Effector memory CD8-positive, alpha-beta T cell (primary cell): ENCODE measurements at regions not wholly inside any gene's neighbourhood (a gene's known extent, or its start where the extent isn't known, plus 50 kb on each side); places are given as distances from the start of the nearest gene placed in this dataset.

Experiments used
- ATAC-seq: fragments of 150-1000 bp; cut with Tn5 transposase; replicated peaks from 2 replicates; pipeline ENCODE4 v1.10.0; 2021; ENCODE audit warnings: mild to moderate bottlenecking, moderate library complexity
- DNase-seq, 3 experiments: peaks; one replicate each; pipeline ENCODE4 v3.0.0; 2021
- H3K27ac Mint-ChIP-seq, 2 donors: one replicate each; pipeline ENCODE4 v1.8.0; 2022; ENCODE audit warnings: mild to moderate bottlenecking in 2 of 2, mixed read lengths in 2 of 2, moderate library complexity in 2 of 2
- H3K27me3 Mint-ChIP-seq, 2 donors: one replicate each; pipeline ENCODE4 v1.8.0; 2022; ENCODE audit warnings: mixed read lengths in 2 of 2
- H3K36me3 Mint-ChIP-seq: one replicate; pipeline ENCODE4 v1.8.0; 2022; ENCODE audit warnings: mild to moderate bottlenecking, moderate library complexity, mixed read lengths; ENCODE audit not compliant: insufficient read depth
- H3K4me1 Mint-ChIP-seq, 2 donors: one replicate each; pipeline ENCODE4 v1.8.0; 2022; ENCODE audit warnings: low read depth in 2 of 2, mixed read lengths in 2 of 2
- H3K4me3 Mint-ChIP-seq, 2 donors: one replicate each; pipeline ENCODE4 v1.8.0; 2022; ENCODE audit warnings: mild to moderate bottlenecking in 2 of 2, mixed read lengths in 2 of 2, moderate library complexity in 2 of 2
- H3K9me3 Mint-ChIP-seq, 2 donors: one replicate each; pipeline ENCODE4 v1.8.0; 2022; ENCODE audit warnings: mixed read lengths in 2 of 2

GRCh38 chr14:87434680-87435079 lies 558.3 kb downstream of the GALC start:
- Mint-ChIP-seq H3K27me3 (no peaks in the 10 kb centered on the region), H3K4me1 (no peaks in the 10 kb centered on the region), H3K27ac (no peak overlapping the region), H3K9me3 (peaks cover 6% of the 10 kb centered on the region in 2 donors), H3K4me3 (no peak overlapping the region), H3K36me3 (no peaks in the 10 kb centered on the region)
- ATAC-seq = no peak
- no peak for DNase-seq

DNA sequence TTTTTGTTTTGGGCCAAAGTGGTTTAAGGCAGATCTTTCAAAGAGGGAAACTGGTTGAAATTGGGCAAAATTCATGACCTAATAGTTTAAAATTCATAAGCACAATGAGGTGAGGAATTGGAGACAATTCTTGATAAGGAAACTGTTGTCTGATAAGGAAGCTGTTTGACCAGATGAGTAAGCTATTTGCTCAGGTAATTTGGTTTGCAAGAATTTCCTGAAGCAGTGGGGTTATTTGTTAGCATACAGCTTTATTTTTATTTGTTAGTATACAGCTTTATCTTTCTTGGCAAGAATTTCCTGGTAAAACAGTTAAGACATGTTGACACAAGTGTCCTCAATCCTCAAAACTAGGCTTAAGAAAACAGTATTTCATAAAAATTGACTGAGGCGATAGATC lies 559.0 kb downstream of the GALC start:
- Mint-ChIP-seq H3K9me3 (peaks cover 6% of the 10 kb centered on the region in 2 donors), H3K4me1 (no peaks in the 10 kb centered on the region), H3K4me3 (no peak overlapping the region), H3K36me3 (no peaks in the 10 kb centered on the region), H3K27me3 (no peaks in the 10 kb centered on the region), H3K27ac (no peak overlapping the region)
- no peak for ATAC-seq
- no peak for DNase-seq

DNA sequence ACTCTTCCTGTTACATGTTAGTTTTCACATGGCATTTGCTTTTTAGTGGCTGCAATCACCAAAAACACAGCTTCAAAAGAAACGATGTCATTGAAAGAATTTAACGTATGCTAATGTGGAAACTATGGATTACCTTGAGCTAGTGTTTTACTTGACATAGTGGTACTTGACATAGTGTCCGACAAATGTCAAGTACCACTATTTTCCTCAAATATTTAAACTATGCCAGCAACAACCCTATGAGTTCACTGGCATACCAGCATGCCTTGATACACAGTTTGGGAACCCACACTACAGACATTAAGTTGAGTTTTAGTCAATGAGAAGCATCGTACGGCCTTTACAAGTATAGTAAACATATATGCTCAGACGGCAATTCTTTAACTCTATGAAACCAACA lies 560.3 kb downstream of the GALC start:
- ATAC-seq = no peak
- peaks cover 1 to 6% of the 10 kb centered on the region in 2 donors for H3K9me3 Mint-ChIP-seq
- H3K27ac Mint-ChIP-seq = no peak overlapping the region
- no peaks in the 10 kb centered on the region for H3K36me3 Mint-ChIP-seq
- H3K27me3 Mint-ChIP-seq = no peaks in the 10 kb centered on the region
- no peaks in the 10 kb centered on the region for H3K4me1 Mint-ChIP-seq
- no peak for DNase-seq
- no peak overlapping the region for H3K4me3 Mint-ChIP-seq

GRCh38 chr14:87430810-87431209 lies 562.2 kb downstream of the GALC start:
- ATAC-seq (no peak), DNase-seq (no peak)
- Mint-ChIP-seq H3K4me3 (no peak overlapping the region), H3K27me3 (no peaks in the 10 kb centered on the region), H3K4me1 (no peaks in the 10 kb centered on the region), H3K9me3 (peaks cover 1 to 6% of the 10 kb centered on the region in 2 donors), H3K27ac (no peak overlapping the region), H3K36me3 (no peaks in the 10 kb centered on the region)

DNA sequence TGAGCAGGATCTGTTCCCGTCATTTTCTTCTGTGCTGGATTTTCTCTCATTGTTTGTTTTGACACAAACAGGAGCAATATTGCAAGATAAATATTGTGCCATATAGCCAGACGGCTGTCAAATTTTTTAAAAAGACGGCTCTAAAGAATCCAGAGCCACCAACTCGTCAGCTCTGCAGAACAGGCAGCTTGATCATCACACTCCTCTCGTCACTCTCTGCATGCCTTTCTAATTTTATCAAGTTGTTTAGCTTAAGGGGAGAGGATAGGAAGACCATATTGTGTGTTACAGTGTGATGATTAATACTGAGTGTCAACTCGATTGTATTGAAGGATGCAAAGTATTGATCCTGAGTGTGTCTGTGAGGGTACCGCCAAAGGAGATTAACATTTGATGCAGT lies 562.8 kb downstream of the GALC start:
- no peak for ATAC-seq
- no peak for DNase-seq
- Mint-ChIP-seq H3K27me3 (no peaks in the 10 kb centered on the region), H3K4me3 (no peak overlapping the region), H3K9me3 (peaks cover 1 to 6% of the 10 kb centered on the region in 2 donors), H3K4me1 (no peaks in the 10 kb centered on the region), H3K36me3 (no peaks in the 10 kb centered on the region), H3K27ac (no peak overlapping the region)

DNA sequence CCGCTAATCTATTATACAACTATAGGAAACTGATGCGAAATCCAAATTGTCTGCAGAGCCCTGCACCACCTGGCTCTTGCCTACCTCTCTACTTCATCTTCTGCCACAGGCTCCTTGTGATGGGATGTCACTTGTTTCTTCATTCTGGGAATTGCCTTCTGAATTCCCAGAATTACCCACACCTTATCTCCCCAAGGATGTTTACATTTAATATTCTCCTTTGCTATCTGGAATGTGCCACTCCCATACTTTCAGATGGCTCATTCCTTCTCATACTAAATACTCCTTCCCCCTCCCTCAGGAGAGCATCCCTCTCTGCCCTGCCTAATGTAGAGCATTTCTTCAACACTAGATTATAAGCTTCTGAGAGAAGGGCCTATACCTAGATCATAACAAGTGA lies 573.1 kb downstream of the GALC start:
- H3K4me1 Mint-ChIP-seq = no peaks in the 10 kb centered on the region
- no peak overlapping the region for H3K4me3 Mint-ChIP-seq
- peaks cover 8 to 14% of the 10 kb centered on the region in 2 donors for H3K9me3 Mint-ChIP-seq
- H3K27ac Mint-ChIP-seq = no peak overlapping the region
- H3K36me3 Mint-ChIP-seq = no peaks in the 10 kb centered on the region
- DNase-seq = no peak
- H3K27me3 Mint-ChIP-seq = no peaks in the 10 kb centered on the region
- ATAC-seq = no peak

DNA sequence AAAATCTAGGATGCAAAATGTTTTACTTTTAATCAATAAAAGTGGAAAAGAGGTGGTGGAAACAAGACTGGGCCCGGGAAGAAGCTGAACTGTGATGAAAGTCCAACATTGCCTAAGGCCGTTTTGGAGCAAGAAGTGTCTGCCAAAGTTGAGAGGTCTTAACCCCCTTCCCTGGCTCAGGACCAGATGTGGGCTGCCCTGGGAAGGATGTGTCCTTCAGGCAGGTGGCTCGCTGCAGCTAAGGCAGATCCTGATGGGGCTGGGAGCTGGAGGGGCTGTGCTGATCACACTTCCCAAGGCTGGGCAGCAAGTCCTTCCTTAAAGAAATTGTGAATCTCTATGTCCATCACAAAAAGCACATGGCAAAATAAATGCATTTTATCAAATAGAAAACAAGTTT lies 581.6 kb downstream of the GALC start:
- Mint-ChIP-seq H3K27ac (no peak overlapping the region), H3K36me3 (no peaks in the 10 kb centered on the region), H3K4me1 (no peaks in the 10 kb centered on the region), H3K9me3 (peaks cover 3% of the 10 kb centered on the region in 2 donors), H3K4me3 (no peak overlapping the region), H3K27me3 (no peaks in the 10 kb centered on the region)
- DNase-seq (no peak), ATAC-seq (no peak)

GRCh38 chr14:87409393-87409792 lies 583.6 kb downstream of the GALC start:
- Mint-ChIP-seq H3K36me3 (no peaks in the 10 kb centered on the region), H3K4me3 (no peak overlapping the region), H3K4me1 (no peaks in the 10 kb centered on the region), H3K27ac (no peak overlapping the region), H3K27me3 (no peaks in the 10 kb centered on the region), H3K9me3 (peaks cover 3 to 5% of the 10 kb centered on the region in 2 donors)
- no peak for DNase-seq
- no peak for ATAC-seq

- DNase-seq (no peak), ATAC-seq (no peak)
- Mint-ChIP-seq H3K4me1 (no peaks in the 10 kb centered on the region), H3K36me3 (no peaks in the 10 kb centered on the region), H3K9me3 (peaks cover 3 to 7% of the 10 kb centered on the region in 2 donors), H3K4me3 (no peak overlapping the region), H3K27me3 (no peaks in the 10 kb centered on the region), H3K27ac (no peak overlapping the region)
These were observed 585.6 kb downstream of the GALC start for GRCh38 chr14:87407344-87407743.

DNA sequence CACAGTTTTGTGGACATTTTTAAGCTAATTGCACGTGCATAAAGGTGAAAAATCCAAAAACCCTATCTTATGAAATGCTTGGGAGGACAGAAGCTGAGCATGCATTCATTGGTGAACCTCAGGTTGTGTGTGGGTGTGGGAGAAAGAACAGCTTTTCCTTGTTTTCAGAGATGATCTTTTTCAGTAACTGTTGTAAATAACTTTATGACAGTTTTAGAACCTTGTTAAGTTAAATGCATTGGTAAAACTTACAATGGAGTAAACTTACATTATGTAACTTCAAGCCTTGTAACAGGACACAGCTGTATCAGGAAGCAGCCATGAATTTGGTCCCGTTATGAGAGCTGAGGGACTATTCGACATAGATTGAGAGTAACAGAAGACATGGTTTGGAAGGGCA lies 587.4 kb downstream of the GALC start:
- ATAC-seq (no peak), DNase-seq (no peak)
- H3K27me3 Mint-ChIP-seq = no peaks in the 10 kb centered on the region
- no peaks in the 10 kb centered on the region for H3K4me1 Mint-ChIP-seq
- H3K9me3 Mint-ChIP-seq = peaks cover 3 to 7% of the 10 kb centered on the region in 2 donors
- no peaks in the 10 kb centered on the region for H3K36me3 Mint-ChIP-seq
- no peak overlapping the region for H3K27ac Mint-ChIP-seq
- H3K4me3 Mint-ChIP-seq = no peak overlapping the region

- Mint-ChIP-seq H3K27me3 (no peaks in the 10 kb centered on the region), H3K4me3 (no peak overlapping the region), H3K36me3 (no peaks in the 10 kb centered on the region), H3K27ac (no peak overlapping the region), H3K9me3 (peaks cover 0 to 5% of the 10 kb centered on the region in 2 donors), H3K4me1 (no peaks in the 10 kb centered on the region)
- no peak for DNase-seq
- ATAC-seq = no peak
These were observed 595.5 kb downstream of the GALC start for GRCh38 chr14:87397499-87397898.

GRCh38 chr14:87391066-87391465 lies 601.9 kb downstream of the GALC start:
- no peak overlapping the region for H3K27ac Mint-ChIP-seq
- no peaks in the 10 kb centered on the region for H3K4me1 Mint-ChIP-seq
- no peaks in the 10 kb centered on the region for H3K27me3 Mint-ChIP-seq
- no peak overlapping the region for H3K4me3 Mint-ChIP-seq
- H3K9me3 Mint-ChIP-seq = peaks cover 10% of the 10 kb centered on the region in 2 donors
- DNase-seq (no peak), ATAC-seq (no peak)
- H3K36me3 Mint-ChIP-seq = no peaks in the 10 kb centered on the region

GRCh38 chr14:87388946-87389345 lies 604.0 kb downstream of the GALC start:
- H3K27ac Mint-ChIP-seq = no peak overlapping the region
- peaks cover 7 to 10% of the 10 kb centered on the region in 2 donors for H3K9me3 Mint-ChIP-seq
- DNase-seq (no peak), ATAC-seq (no peak)
- no peaks in the 10 kb centered on the region for H3K27me3 Mint-ChIP-seq
- no peaks in the 10 kb centered on the region for H3K4me1 Mint-ChIP-seq
- no peak overlapping the region for H3K4me3 Mint-ChIP-seq
- no peaks in the 10 kb centered on the region for H3K36me3 Mint-ChIP-seq

- H3K27ac Mint-ChIP-seq = no peak overlapping the region
- H3K36me3 Mint-ChIP-seq = peaks cover 3% of the 10 kb centered on the region
- ATAC-seq (no peak), DNase-seq (no peak)
- H3K4me3 Mint-ChIP-seq = no peak overlapping the region
- H3K27me3 Mint-ChIP-seq = no peaks in the 10 kb centered on the region
- no peaks in the 10 kb centered on the region for H3K4me1 Mint-ChIP-seq
- peaks cover 7 to 20% of the 10 kb centered on the region in 2 donors for H3K9me3 Mint-ChIP-seq
These were observed 605.2 kb downstream of the GALC start for GRCh38 chr14:87387806-87388205.

DNA sequence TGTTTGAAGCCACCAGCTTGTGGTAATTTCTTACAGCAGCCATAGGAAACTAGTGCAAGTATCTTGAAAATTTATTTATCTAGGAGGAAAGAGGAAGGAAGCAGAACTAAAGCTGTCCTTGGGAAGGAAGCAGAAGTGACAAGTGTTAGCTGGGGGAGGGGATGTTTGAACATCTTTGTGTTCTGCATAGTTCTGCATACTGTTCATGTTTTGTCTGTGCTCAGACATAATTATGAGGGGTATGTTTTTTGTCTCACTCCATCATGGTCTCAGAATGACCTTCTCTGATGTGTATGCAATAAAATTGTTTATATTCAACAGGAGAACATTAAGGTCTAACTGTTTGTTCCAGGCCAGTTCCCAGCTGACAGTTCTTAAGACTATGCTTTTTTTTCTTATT lies 606.5 kb downstream of the GALC start:
- DNase-seq (no peak), ATAC-seq (no peak)
- peaks cover 8 to 20% of the 10 kb centered on the region in 2 donors for H3K9me3 Mint-ChIP-seq
- H3K27me3 Mint-ChIP-seq = no peaks in the 10 kb centered on the region
- peaks cover 3% of the 10 kb centered on the region for H3K36me3 Mint-ChIP-seq
- no peaks in the 10 kb centered on the region for H3K4me1 Mint-ChIP-seq
- no peak overlapping the region for H3K27ac Mint-ChIP-seq
- H3K4me3 Mint-ChIP-seq = no peak overlapping the region
